RWPE1 (cell line): ENCODE measurements at regions not wholly inside any gene's neighbourhood (a gene's known extent, or its start where the extent isn't known, plus 50 kb on each side); places are given as distances from the start of the nearest gene placed in this dataset.

Source experiments
- CTCF ChIA-PET: fragments of 350-600 bp; sonication (Branson Sonifier 250); formaldehyde crosslinking; extraction: SDS; loops from one replicate; lab custom pipeline; 2021; lab: Yijun Ruan, JAX
- POLR2A ChIA-PET: fragments of 400-600 bp; formaldehyde crosslinking; extraction: SDS; loops from one replicate; lab custom pipeline; 2020; ENCODE audit warnings: antibody characterized with exemption; ENCODE audit not compliant: low non-redundant PET; lab: Yijun Ruan, JAX
- DNase-seq: peaks from one replicate; pipeline ENCODE4 v3.0.0; 2012; ENCODE audit warnings: low spot score
- H3K27ac ChIP-seq: fragments of 450-650 bp; 2 replicates; pipeline ENCODE4 v1.5.1; 2017
- CTCF ChIP-seq: fragments of 450-650 bp; conservative IDR thresholded peaks from 2 replicates; pipeline ENCODE4 v1.5.1; 2017; ENCODE audit warnings: low read depth, mild to moderate bottlenecking

- no peak for TF ChIP-seq CTCF
- ChIA-PET CTCF (interaction anchor here (0.6 to 0.7 kb wide), 2 partner anchors 42 to 220 kb away, joined by 3 to 4 read pairs; no protein-coding TSS in a partner anchor), POLR2A (no interaction called here)
- no peak overlapping the region for H3K27ac ChIP-seq
- DNase-seq, result no peak
These were observed 181.1 kb downstream of the PTPN20 start for GRCh38 chr10:47092376-47092775.

GRCh38 chr10:47092831-47093230, 181.6 kb downstream of the PTPN20 start:
- CTCF ChIA-PET, result no interaction called here
- DNase-seq, result no peak

GRCh38 chr10:47094126-47094525, 182.9 kb downstream of the PTPN20 start:
- no peak for TF ChIP-seq CTCF
- POLR2A ChIA-PET, result no interaction called here
- no peak for DNase-seq
- CTCF ChIA-PET, result no interaction called here
- no peak overlapping the region for H3K27ac ChIP-seq

More at GRCh38 chr10:47092831-47093230, 181.6 kb downstream of the PTPN20 start:
- POLR2A ChIA-PET, result no interaction called here
- TF ChIP-seq CTCF, result no peak
- no peak overlapping the region for H3K27ac ChIP-seq

- DNase-seq, result no peak
- ChIA-PET CTCF (no interaction called here), POLR2A (no interaction called here)
- no peak for TF ChIP-seq CTCF
- no peak overlapping the region for H3K27ac ChIP-seq
These were observed 183.4 kb downstream of the PTPN20 start for GRCh38 chr10:47094636-47095035.

GRCh38 chr10:47095211-47095610, 184.0 kb downstream of the PTPN20 start:
- no peak overlapping the region for H3K27ac ChIP-seq
- DNase-seq, result no peak
- ChIA-PET POLR2A (no interaction called here), CTCF (no interaction called here)
- no peak for TF ChIP-seq CTCF

- POLR2A ChIA-PET, result no interaction called here
- no peak for TF ChIP-seq CTCF
- no peak overlapping the region for H3K27ac ChIP-seq
- DNase-seq, result no peak
- CTCF ChIA-PET, result no interaction called here
These were observed 184.8 kb downstream of the PTPN20 start for GRCh38 chr10:47095848-47096612.
